Tibial nerve (tissue), 4 donors: ENCODE measurements at regions not wholly inside any gene's neighbourhood (a gene's known extent, or its start where the extent isn't known, plus 50 kb on each side); places are given as distances from the start of the nearest gene placed in this dataset.

ENCODE experiments used
- DNase-seq, 2 donors: peaks; one replicate each; pipeline ENCODE4 v3.0.0-alpha.2; 2019; ENCODE audit warnings: low spot score in 2 of 2
- H3K27ac ChIP-seq, 4 donors: fragments of 200-600 bp; sonication (generic) in 3 of 4; one replicate each; pipeline ENCODE4 v1.5.1; 2017 to 2019; ENCODE audit warnings: mild to moderate bottlenecking in 1 of 4
- H3K27me3 ChIP-seq, 2 donors: fragments of 200-600 bp; sonication (generic) in 1 of 2; one replicate each; pipeline versions ENCODE4 v1.5.1 to v1.6.0; 2017 to 2019
- H3K36me3 ChIP-seq, 3 donors: fragments of 200-600 bp; sonication (generic); one replicate each; pipeline ENCODE4 v1.5.1; 2018 to 2019
- H3K4me1 ChIP-seq, 4 donors: fragments of 200-600 bp; sonication (generic) in 3 of 4; one replicate each; pipeline ENCODE4 v1.5.1; 2017 to 2019
- H3K4me3 ChIP-seq, 4 donors: fragments of 200-600 bp; sonication (generic) in 3 of 4; one replicate each; pipeline ENCODE4 v1.5.1; 2017 to 2019; ENCODE audit warnings: mild to moderate bottlenecking in 1 of 4, moderate library complexity in 1 of 4
- H3K9me3 ChIP-seq, 4 donors: fragments of 200-600 bp; sonication (generic) in 3 of 4; one replicate each; pipeline ENCODE4 v1.5.1; 2017 to 2019
- CTCF ChIP-seq, 5 experiments: fragments of 200-600 bp in 3 of 5; fragments of 450-650 bp in 2 of 5; sonication (generic) in 3 of 5; IDR thresholded peaks; one replicate each; pipeline ENCODE4 v1.5.1; 2016 to 2019; ENCODE audit warnings: antibody characterized with exemption in 5 of 5, mild to moderate bottlenecking in 3 of 5, moderate library complexity in 2 of 5
- EP300 ChIP-seq, 2 donors: sonication (generic); formaldehyde crosslinking; IDR thresholded peaks; one replicate each; pipeline ENCODE4 v1.6.1; 2017; ENCODE audit warnings: antibody characterized with exemption in 2 of 2, mild to moderate bottlenecking in 1 of 2
- POLR2A ChIP-seq, 2 donors: fragments of 450-650 bp; IDR thresholded peaks; one replicate each; pipeline ENCODE4 v1.6.1; 2017; ENCODE audit warnings: antibody characterized with exemption in 2 of 2, mild to moderate bottlenecking in 2 of 2, moderate library complexity in 2 of 2
- WGBS, 2 donors: methylation state at CpG; one replicate each; pipeline ENCODE4 v1.1.5; 2018; 5-methylcytosine and 5-hydroxymethylcytosine counted together

GRCh38 chr20:11401988-11402387 lies 515.7 kb upstream of the BTBD3 start:
- DNase-seq: no peak
- WGBS, 2 donors: 88 to 91% methylated on average over 3 of the region's 3 CpGs
- Histone ChIP-seq H3K36me3 (no peaks in the 10 kb centered on the region), H3K27me3 (no peaks in the 10 kb centered on the region), H3K9me3 (no peaks in the 10 kb centered on the region), H3K4me1 (peaks cover 0 to 3% (median 0%) of the 10 kb centered on the region in 4 donors), H3K27ac (no peak overlapping the region), H3K4me3 (no peak overlapping the region)
- TF ChIP-seq CTCF (IDR thresholded peaks at IDR 0.05) (no peak), POLR2A (IDR thresholded peaks at IDR 0.05) (no peak), EP300 (IDR thresholded peaks at IDR 0.05) (no peak)

GRCh38 chr20:11403711-11404110 lies 514.0 kb upstream of the BTBD3 start:
- no peak for TF ChIP-seq POLR2A (IDR thresholded peaks at IDR 0.05)
- TF ChIP-seq CTCF (IDR thresholded peaks at IDR 0.05): no peak
- TF ChIP-seq EP300 (IDR thresholded peaks at IDR 0.05): no peak
- WGBS, 2 donors: 19 to 22% methylated on average over 2 of the region's 2 CpGs
- H3K27ac ChIP-seq: no peak overlapping the region

GRCh38 chr20:11406877-11407276 lies 510.8 kb upstream of the BTBD3 start:
- DNase-seq: no peak
- H3K4me1 ChIP-seq: peaks cover 0 to 3% (median 0%) of the 10 kb centered on the region in 4 donors
- 85 to 93% methylated on average over 6 of the region's 6 CpGs for WGBS, 2 donors
- H3K27me3 ChIP-seq: no peaks in the 10 kb centered on the region
- TF ChIP-seq EP300 (IDR thresholded peaks at IDR 0.05) (no peak), POLR2A (IDR thresholded peaks at IDR 0.05) (no peak), CTCF (IDR thresholded peaks at IDR 0.05) (no peak)
- no peak overlapping the region for H3K27ac ChIP-seq
- H3K36me3 ChIP-seq: no peaks in the 10 kb centered on the region
- no peaks in the 10 kb centered on the region for H3K9me3 ChIP-seq
- H3K4me3 ChIP-seq: no peak overlapping the region

More at GRCh38 chr20:11403711-11404110, 514.0 kb upstream of the BTBD3 start:
- no peaks in the 10 kb centered on the region for H3K36me3 ChIP-seq
- no peak overlapping the region for H3K4me3 ChIP-seq
- no peak for DNase-seq
- H3K9me3 ChIP-seq: no peaks in the 10 kb centered on the region
- H3K4me1 ChIP-seq: peaks cover 0 to 3% (median 0%) of the 10 kb centered on the region in 4 donors
- H3K27me3 ChIP-seq: no peaks in the 10 kb centered on the region

- H3K9me3 ChIP-seq: peaks cover 0 to 4% (median 0%) of the 10 kb centered on the region in 4 donors
- H3K27me3 ChIP-seq: no peaks in the 10 kb centered on the region
- DNase-seq: no peak
- H3K4me1 ChIP-seq: no peaks in the 10 kb centered on the region
- H3K36me3 ChIP-seq: no peaks in the 10 kb centered on the region
- TF ChIP-seq EP300 (IDR thresholded peaks at IDR 0.05): no peak
- TF ChIP-seq CTCF (IDR thresholded peaks at IDR 0.05): no peak
- TF ChIP-seq POLR2A (IDR thresholded peaks at IDR 0.05): no peak
- no peak overlapping the region for H3K4me3 ChIP-seq
- H3K27ac ChIP-seq: no peak overlapping the region
Measured at GRCh38 chr20:11409561-11409960, 508.1 kb upstream of the BTBD3 start.

- 92 to 93% methylated on average over 11 of the region's 11 CpGs for WGBS, 2 donors
- DNase-seq: no peak
- no peaks in the 10 kb centered on the region for H3K36me3 ChIP-seq
- peaks cover 0 to 4% (median 0%) of the 10 kb centered on the region in 4 donors for H3K9me3 ChIP-seq
- no peak overlapping the region for H3K27ac ChIP-seq
- H3K27me3 ChIP-seq: no peaks in the 10 kb centered on the region
- TF ChIP-seq EP300 (IDR thresholded peaks at IDR 0.05) (no peak), CTCF (IDR thresholded peaks at IDR 0.05) (no peak), POLR2A (IDR thresholded peaks at IDR 0.05) (no peak)
- no peaks in the 10 kb centered on the region for H3K4me1 ChIP-seq
- no peak overlapping the region for H3K4me3 ChIP-seq
Measured at GRCh38 chr20:11411765-11412164, 505.9 kb upstream of the BTBD3 start.
